ENCODE measurements at regions not wholly inside any gene's neighbourhood (a gene's known extent, or its start where the extent isn't known, plus 50 kb on each side); places are given as distances from the start of the nearest gene placed in this dataset.
"Not testable (repeated sequence)": the region's sequence is repeated elsewhere in the genome, so short reads cannot be mapped to it uniquely, and the experiment has no call there.

DNA sequence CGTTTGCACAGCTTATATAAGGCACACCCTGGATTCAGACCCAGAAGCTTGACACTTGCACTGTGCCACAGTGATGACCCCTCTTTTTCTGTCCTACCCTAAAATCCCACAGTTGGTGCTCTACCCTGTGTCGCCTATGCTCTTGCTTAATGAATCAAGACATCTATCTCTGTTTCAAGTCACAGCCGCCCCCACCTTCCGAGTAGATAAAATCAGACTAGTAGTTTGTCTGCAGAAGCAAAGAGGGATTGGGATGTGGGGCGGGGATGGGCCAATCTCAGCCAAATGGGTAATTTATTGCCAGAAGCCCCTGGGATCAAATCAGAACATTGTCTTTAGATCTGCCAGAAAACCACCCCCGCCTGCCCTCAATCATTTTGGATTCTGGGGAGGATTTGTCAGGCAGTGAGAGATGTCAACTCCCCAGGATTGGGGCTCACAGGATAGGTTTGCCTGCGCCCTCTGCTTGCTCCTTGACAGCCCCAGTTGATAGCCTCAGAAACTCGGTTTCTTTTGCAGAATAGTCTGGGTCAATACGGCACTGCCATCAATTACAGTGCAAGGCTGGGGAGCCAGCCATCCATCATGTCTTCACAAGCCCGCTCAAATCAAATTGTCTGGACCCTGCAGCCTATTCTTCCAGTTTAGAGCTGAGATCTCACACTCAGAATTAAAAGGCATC, 520.8 kb downstream of the GRIN2A start:
- no peak for DNase-seq

GRCh38 chr16:9663588-9663987, 518.6 kb downstream of the GRIN2A start:
- DNase-seq: no peak

DNA sequence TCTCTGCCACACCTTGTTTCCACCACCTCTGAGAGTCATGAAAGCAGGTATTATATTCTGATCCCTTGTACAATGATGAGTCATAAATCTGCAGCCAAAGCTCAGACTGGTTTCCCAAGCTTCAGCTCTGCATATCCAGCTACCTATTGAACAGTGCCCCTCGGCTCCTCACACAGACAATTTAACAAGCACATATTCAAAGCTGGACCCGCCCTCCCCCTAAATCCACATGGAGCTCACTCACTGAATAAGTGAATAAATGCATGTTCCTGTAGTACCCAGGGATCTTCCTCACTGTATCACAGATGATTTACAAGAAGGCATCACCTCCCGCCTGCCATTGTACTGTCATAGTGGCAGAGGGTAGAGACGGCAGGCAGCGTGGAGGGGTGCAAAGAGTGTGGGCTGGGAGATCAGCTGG, 516.4 kb downstream of the GRIN2A start:
- DNase-seq: no peak

- DNase-seq: no peak
Observed at GRCh38 chr16:9666834-9667480, 515.3 kb downstream of the GRIN2A start.

DNA sequence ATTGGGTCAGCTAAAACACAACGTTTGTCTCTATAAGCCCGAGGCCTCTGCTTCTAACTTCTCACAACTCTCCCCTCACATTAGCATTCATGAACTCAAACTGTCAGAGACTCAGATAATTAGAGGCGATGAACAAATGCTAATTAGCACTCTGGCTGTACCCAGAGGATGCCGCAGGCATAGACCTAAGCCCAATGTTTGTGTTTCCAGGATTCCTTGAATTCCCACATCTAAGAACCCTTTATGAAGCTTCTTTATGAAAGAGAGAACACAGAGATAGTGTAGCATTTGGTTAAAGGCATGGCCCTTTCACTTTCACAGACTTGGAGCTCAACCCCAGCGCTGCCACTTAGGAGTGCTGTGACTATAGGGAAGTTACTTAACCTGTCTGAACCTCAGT, 512.2 kb downstream of the GRIN2A start:
- DNase-seq: no peak

GRCh38 chr16:9670616-9671015, 511.6 kb downstream of the GRIN2A start:
- not testable (repeated sequence) for DNase-seq

GRCh38 chr16:9676560-9677300, 505.5 kb downstream of the GRIN2A start:
- not testable (repeated sequence) for DNase-seq

- DNase-seq: no peak
Observed at GRCh38 chr16:9677301-9677653, 505.0 kb downstream of the GRIN2A start.

DNA sequence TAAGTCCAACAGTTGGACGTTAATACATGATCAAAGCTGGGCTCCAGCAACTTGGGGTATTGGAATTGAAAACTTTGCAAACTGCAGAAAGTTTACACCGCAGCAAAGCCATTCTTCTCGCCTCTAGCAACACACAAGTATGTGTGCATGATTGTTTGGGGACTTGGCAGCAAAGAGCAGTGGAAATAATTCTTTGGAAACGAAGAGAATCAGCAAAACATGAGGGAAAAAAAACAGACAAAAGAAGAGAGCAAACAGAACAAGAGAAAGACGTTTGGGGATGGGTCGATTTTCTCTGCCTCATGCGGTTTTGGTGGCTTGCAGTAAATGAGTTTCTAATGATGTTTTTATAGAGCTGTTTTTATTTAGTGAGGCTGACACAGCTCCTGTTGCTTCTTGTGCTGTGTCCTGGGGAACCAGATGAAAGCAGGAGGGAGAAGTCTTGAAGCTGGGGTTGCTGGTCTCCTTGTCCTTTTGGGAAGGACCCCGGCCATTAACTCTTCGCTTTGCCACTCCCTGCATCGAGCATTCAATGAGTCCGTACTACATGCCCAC, 502.9 kb downstream of the GRIN2A start:
- DNase-seq: no peak

GRCh38 chr16:9680019-9680655, 502.1 kb downstream of the GRIN2A start:
- no peak for DNase-seq

- no peak for DNase-seq
Observed at GRCh38 chr16:9680968-9681367, 501.3 kb downstream of the GRIN2A start.

GRCh38 chr16:9681508-9681907, 500.7 kb downstream of the GRIN2A start:
- no peak for DNase-seq

DNA sequence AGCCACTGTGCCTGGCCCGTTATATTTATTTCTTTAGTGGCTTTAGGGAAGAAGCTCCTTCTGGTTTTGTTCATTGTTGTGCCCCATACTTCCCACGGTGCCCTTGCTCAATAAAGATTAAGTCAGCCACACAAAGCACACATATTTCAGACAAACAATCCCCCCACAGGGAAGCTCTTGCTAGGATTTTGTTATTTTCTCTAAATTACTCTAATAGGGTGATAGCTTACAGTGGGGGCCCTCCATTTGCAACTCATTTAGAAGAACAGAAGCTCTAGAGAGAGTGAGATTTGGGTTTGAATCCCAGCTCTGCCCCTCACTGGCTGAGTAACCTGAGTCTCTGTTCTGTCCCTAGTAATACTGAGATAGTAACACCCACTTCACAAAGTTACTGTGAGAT, 499.9 kb downstream of the GRIN2A start:
- DNase-seq: no peak

DNA sequence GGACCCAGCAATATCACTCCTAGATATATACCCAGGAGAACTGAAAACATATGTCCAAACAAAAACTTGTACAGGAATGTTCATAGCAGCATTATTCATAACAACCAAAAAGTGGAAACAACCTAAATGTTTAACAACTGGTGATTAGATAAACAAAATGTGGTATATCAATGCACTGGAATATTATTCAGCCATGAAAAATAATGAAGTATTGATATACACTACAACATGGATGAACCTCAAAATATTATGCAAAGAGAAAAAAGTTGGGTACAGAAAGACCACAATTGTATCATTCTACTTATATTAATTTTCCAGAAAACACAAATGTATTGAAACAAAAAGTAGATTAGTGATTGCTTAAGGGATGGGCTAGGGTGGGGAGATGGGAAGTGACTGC, 498.6 kb downstream of the GRIN2A start:
- DNase-seq: no peak

DNA sequence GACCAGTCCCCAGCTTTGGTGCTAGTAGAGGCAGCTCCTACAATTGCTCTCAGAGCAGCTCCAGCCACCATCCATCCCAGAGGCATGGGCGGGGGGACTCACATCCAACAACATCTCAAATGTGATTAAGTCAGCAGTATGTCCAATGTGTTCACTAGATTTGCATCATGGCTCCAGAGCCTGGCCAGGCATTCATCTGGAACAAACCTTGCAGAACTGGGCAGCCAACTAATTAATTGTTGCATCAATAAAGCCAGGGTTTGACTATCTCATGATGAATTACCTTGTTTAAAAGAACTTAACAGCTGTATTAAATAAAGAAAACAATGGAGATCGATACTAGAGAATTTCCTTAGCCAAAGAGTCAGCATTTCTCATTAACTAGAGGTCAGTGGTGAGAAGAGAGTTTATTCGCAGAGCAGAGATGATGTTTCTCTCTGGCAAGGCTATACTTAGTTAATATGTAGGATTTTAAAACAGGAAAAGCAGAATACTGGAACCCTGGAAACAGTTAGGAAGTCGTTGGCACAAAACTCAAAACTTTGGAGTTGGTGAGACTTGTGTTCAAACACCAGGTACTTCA, 494.4 kb downstream of the GRIN2A start:
- DNase-seq: no peak

DNA sequence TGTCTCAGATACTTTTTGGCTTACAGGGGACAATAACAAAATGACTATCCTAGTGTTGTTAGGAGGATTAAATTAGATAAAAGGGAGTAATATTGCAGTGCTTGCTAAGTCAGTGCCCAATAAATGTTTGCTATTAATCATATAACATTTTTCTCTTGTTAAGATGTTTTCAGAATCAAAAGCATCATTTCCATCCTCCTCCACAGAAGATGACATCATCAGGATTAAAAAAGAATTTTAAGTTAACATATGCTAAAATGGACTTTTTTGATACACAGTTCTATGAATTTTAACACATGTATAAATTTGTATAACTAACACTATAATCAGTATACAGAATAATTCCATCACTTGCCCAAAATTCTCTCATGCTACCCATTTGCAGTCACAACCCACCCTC, 492.6 kb downstream of the GRIN2A start:
- DNase-seq: no peak

GRCh38 chr16:9695152-9695551, 487.1 kb downstream of the GRIN2A start:
- no peak for DNase-seq
